Liver (tissue), 8 donors: ENCODE measurements at regions not wholly inside any gene's neighbourhood (a gene's known extent, or its start where the extent isn't known, plus 50 kb on each side); places are given as distances from the start of the nearest gene placed in this dataset.

ENCODE experiments used
- DNase-seq: peaks from one replicate; pipeline ENCODE4 v3.0.0-alpha.2; 2017; ENCODE audit warnings: low spot score
- H3K27ac ChIP-seq, 2 donors: one replicate each; pipeline ENCODE4 v1.7.0; 2013; ENCODE audit warnings: inconsistent platforms in 2 of 2, low read length in 2 of 2, control low read depth in 1 of 2, low read depth in 1 of 2, mild to moderate bottlenecking in 1 of 2
- H3K27me3 ChIP-seq, 4 donors: one replicate each; pipeline versions ENCODE4 v1.6.1 to v1.7.0; 2013; ENCODE audit warnings: low read length in 3 of 4, inconsistent platforms in 1 of 4, mild to moderate bottlenecking in 1 of 4, moderate library complexity in 1 of 4; ENCODE audit not compliant: control insufficient read depth in 4 of 4, insufficient read depth in 4 of 4
- H3K36me3 ChIP-seq, 4 donors: one replicate each; pipeline versions ENCODE4 v1.6.1 to v1.7.0; 2013; ENCODE audit warnings: low read length in 3 of 4, mild to moderate bottlenecking in 3 of 4, low read depth in 1 of 4, moderate library complexity in 1 of 4; ENCODE audit not compliant: control insufficient read depth in 4 of 4, insufficient read depth in 3 of 4
- H3K4me1 ChIP-seq, 4 donors: one replicate each; pipeline versions ENCODE4 v1.6.1 to v1.7.0; 2013; ENCODE audit warnings: low read length in 3 of 4, mild to moderate bottlenecking in 3 of 4, moderate library complexity in 1 of 4; ENCODE audit not compliant: control insufficient read depth in 4 of 4, insufficient read depth in 4 of 4
- H3K4me3 ChIP-seq, 3 donors: one replicate each; pipeline versions ENCODE4 v1.6.1 to v1.7.0; 2013; ENCODE audit warnings: low read length in 3 of 3, control low read depth in 1 of 3, low read depth in 1 of 3, mild to moderate bottlenecking in 1 of 3
- H3K9ac ChIP-seq, 2 donors: one replicate each; pipeline ENCODE4 v1.7.0; 2013; ENCODE audit warnings: low read length in 2 of 2, mild to moderate bottlenecking in 2 of 2, moderate library complexity in 2 of 2, control low read depth in 1 of 2, low read depth in 1 of 2
- H3K9me3 ChIP-seq, 4 donors: one replicate each; pipeline versions ENCODE4 v1.6.1 to v1.7.0; 2013; ENCODE audit warnings: low read length in 3 of 4; ENCODE audit not compliant: control insufficient read depth in 4 of 4
- EGR1 ChIP-seq, 2 donors: IDR thresholded peaks; 2 replicates each; pipeline ENCODE4 v1.6.1; 2016 to 2018; ENCODE audit warnings: antibody characterized with exemption in 2 of 2, low read depth in 2 of 2
- FOXA1 ChIP-seq: IDR thresholded peaks from 2 replicates; pipeline ENCODE4 v1.6.1; 2016; ENCODE audit warnings: antibody characterized with exemption
- FOXA2 ChIP-seq: IDR thresholded peaks from 2 replicates; pipeline ENCODE4 v1.6.1; 2016; ENCODE audit warnings: antibody characterized with exemption
- GABPA ChIP-seq, 2 donors: IDR thresholded peaks in 1 of 2; conservative IDR thresholded peaks in 1 of 2; 2 replicates each; pipeline ENCODE4 v1.6.1; 2016; ENCODE audit warnings: antibody characterized with exemption in 2 of 2, mild to moderate bottlenecking in 1 of 2, moderate library complexity in 1 of 2
- HNF4A ChIP-seq, 2 donors: conservative IDR thresholded peaks; 2 replicates each; pipeline ENCODE4 v1.6.1; 2016; ENCODE audit warnings: antibody characterized with exemption in 2 of 2, mild to moderate bottlenecking in 2 of 2
- HNF4G ChIP-seq: IDR thresholded peaks from 2 replicates; pipeline ENCODE4 v1.6.1; 2016; ENCODE audit warnings: antibody characterized with exemption
- JUND ChIP-seq, 2 donors: IDR thresholded peaks; 2 replicates each; pipeline ENCODE4 v1.6.1; 2016; ENCODE audit warnings: antibody characterized with exemption in 2 of 2
- NR2F2 ChIP-seq: IDR thresholded peaks from 2 replicates; pipeline ENCODE4 v1.6.1; 2016; ENCODE audit warnings: antibody characterized with exemption
- RAD21 ChIP-seq, 2 donors: IDR thresholded peaks; 2 replicates each; pipeline ENCODE4 v1.6.1; 2016; ENCODE audit warnings: antibody characterized with exemption in 2 of 2, mild to moderate bottlenecking in 2 of 2
- RXRA ChIP-seq, 2 donors: IDR thresholded peaks; 2 replicates each; pipeline ENCODE4 v1.6.1; 2017 to 2018; ENCODE audit warnings: antibody characterized with exemption in 2 of 2, mild to moderate bottlenecking in 1 of 2
- SP1 ChIP-seq: IDR thresholded peaks from 2 replicates; pipeline ENCODE4 v1.6.1; 2018; ENCODE audit warnings: antibody characterized with exemption, mild to moderate bottlenecking
- TAF1 ChIP-seq: conservative IDR thresholded peaks from 2 replicates; pipeline ENCODE4 v1.6.1; 2016; ENCODE audit warnings: antibody characterized with exemption, mild to moderate bottlenecking
- YY1 ChIP-seq: IDR thresholded peaks from 2 replicates; pipeline ENCODE4 v1.6.1; 2016; ENCODE audit warnings: antibody characterized with exemption, mild to moderate bottlenecking
- WGBS: extraction: QIAGEN DNeasy Blood & Tissue Kit; methylation state at CpG from one replicate; pipeline ENCODE4 v1.1.7; 2013; 5-methylcytosine and 5-hydroxymethylcytosine counted together
- TF ChIP-seq, protein P1 (sequence below): IDR thresholded peaks from 2 replicates; pipeline ENCODE4 v1.6.1; 2016; ENCODE audit warnings: antibody characterized with exemption
- TF ChIP-seq, protein P2 (sequence below): fragments of 150-350 bp; IDR thresholded peaks from 2 replicates; pipeline ENCODE4 v1.5.1; 2017; ENCODE audit warnings: improper control_type of control experiment, low read depth, low read length; ENCODE audit not compliant: missing input control
- TF ChIP-seq, protein P3 (sequence below): IDR thresholded peaks from 2 replicates; pipeline ENCODE4 v1.6.1; 2016; ENCODE audit warnings: antibody characterized with exemption, mild to moderate bottlenecking
- TF ChIP-seq, protein P4 (sequence below): IDR thresholded peaks from 2 replicates; pipeline ENCODE4 v1.6.1; 2016; ENCODE audit warnings: antibody characterized with exemption
- TF ChIP-seq, protein P5 (sequence below): IDR thresholded peaks from 2 replicates; pipeline ENCODE4 v1.6.1; 2016; ENCODE audit warnings: antibody characterized with exemption
- donor health status: healthy.
- donor health status: healthy.
- donor health status: healthy.
- donor health status: healthy.
- donor health status: healthy.

DNA sequence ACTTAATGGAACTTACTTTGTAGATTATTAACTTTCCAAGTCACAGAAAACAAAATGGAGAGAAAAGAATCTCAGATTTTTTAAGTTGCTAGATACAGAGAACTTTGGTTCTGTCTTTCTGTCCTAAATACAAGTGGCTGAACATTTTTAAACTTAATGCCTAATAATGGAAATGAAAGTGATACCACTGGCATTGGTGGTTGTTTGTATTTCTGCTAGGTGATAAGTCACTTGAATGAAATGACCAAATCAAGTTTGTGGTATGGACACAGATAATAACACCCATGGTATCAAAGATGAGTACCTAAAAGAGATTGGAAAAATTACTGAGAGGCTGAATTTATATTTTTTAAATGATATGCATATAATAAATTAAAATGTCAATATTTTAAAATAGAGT is 502.1 kb downstream of the CNTN6 start:
- no peaks in the 10 kb centered on the region for H3K4me1 ChIP-seq
- no peak overlapping the region for H3K27ac ChIP-seq
- no peak overlapping the region for H3K4me3 ChIP-seq
- peaks cover 0 to 2% (median 0%) of the 10 kb centered on the region in 4 donors for H3K9me3 ChIP-seq
- DNase-seq: no peak
- no peaks in the 10 kb centered on the region for H3K27me3 ChIP-seq
- no peak overlapping the region for H3K9ac ChIP-seq
- H3K36me3 ChIP-seq: no peaks in the 10 kb centered on the region
- TF ChIP-seq RXRA (IDR thresholded peaks at IDR 0.05) (no peak), FOXA2 (no peak), TAF1 (no peak), YY1 (no peak), FOXA1 (no peak), NR2F2 (no peak), GABPA (IDR thresholded peaks at IDR 0.05 in 1 of 2, conservative IDR thresholded peaks at IDR 0.05 in 1 of 2) (no peak), JUND (IDR thresholded peaks at IDR 0.05) (no peak)
- TF ChIP-seq, protein P1, sequence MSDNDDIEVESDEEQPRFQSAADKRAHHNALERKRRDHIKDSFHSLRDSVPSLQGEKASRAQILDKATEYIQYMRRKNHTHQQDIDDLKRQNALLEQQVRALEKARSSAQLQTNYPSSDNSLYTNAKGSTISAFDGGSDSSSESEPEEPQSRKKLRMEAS: no peak
- TF ChIP-seq, protein P2, sequence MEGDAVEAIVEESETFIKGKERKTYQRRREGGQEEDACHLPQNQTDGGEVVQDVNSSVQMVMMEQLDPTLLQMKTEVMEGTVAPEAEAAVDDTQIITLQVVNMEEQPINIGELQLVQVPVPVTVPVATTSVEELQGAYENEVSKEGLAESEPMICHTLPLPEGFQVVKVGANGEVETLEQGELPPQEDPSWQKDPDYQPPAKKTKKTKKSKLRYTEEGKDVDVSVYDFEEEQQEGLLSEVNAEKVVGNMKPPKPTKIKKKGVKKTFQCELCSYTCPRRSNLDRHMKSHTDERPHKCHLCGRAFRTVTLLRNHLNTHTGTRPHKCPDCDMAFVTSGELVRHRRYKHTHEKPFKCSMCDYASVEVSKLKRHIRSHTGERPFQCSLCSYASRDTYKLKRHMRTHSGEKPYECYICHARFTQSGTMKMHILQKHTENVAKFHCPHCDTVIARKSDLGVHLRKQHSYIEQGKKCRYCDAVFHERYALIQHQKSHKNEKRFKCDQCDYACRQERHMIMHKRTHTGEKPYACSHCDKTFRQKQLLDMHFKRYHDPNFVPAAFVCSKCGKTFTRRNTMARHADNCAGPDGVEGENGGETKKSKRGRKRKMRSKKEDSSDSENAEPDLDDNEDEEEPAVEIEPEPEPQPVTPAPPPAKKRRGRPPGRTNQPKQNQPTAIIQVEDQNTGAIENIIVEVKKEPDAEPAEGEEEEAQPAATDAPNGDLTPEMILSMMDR: no peak
- TF ChIP-seq, protein P3, sequence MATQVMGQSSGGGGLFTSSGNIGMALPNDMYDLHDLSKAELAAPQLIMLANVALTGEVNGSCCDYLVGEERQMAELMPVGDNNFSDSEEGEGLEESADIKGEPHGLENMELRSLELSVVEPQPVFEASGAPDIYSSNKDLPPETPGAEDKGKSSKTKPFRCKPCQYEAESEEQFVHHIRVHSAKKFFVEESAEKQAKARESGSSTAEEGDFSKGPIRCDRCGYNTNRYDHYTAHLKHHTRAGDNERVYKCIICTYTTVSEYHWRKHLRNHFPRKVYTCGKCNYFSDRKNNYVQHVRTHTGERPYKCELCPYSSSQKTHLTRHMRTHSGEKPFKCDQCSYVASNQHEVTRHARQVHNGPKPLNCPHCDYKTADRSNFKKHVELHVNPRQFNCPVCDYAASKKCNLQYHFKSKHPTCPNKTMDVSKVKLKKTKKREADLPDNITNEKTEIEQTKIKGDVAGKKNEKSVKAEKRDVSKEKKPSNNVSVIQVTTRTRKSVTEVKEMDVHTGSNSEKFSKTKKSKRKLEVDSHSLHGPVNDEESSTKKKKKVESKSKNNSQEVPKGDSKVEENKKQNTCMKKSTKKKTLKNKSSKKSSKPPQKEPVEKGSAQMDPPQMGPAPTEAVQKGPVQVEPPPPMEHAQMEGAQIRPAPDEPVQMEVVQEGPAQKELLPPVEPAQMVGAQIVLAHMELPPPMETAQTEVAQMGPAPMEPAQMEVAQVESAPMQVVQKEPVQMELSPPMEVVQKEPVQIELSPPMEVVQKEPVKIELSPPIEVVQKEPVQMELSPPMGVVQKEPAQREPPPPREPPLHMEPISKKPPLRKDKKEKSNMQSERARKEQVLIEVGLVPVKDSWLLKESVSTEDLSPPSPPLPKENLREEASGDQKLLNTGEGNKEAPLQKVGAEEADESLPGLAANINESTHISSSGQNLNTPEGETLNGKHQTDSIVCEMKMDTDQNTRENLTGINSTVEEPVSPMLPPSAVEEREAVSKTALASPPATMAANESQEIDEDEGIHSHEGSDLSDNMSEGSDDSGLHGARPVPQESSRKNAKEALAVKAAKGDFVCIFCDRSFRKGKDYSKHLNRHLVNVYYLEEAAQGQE: no peak
- TF ChIP-seq, protein P4, sequence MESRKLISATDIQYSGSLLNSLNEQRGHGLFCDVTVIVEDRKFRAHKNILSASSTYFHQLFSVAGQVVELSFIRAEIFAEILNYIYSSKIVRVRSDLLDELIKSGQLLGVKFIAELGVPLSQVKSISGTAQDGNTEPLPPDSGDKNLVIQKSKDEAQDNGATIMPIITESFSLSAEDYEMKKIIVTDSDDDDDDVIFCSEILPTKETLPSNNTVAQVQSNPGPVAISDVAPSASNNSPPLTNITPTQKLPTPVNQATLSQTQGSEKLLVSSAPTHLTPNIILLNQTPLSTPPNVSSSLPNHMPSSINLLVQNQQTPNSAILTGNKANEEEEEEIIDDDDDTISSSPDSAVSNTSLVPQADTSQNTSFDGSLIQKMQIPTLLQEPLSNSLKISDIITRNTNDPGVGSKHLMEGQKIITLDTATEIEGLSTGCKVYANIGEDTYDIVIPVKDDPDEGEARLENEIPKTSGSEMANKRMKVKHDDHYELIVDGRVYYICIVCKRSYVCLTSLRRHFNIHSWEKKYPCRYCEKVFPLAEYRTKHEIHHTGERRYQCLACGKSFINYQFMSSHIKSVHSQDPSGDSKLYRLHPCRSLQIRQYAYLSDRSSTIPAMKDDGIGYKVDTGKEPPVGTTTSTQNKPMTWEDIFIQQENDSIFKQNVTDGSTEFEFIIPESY: no peak

DNA sequence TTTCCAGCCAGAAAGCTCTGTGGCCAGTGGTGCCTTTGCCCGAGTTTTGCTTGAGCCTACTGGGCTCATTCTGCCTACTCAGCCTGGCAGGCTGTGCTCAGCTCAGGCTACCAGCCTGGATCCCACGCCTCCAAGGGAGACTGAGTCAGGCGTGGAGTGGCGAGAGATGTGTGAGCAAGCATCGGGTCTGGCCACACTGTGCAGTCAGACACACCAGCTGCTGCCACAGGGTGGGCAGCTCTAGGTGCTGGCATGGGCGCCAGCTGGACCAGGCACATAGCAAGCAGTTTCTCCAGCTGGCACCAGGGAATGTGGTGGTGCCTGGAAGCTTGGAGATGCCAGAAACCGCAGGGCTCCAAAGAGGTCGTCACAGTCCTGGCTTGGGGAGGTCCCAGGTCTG is 498.5 kb upstream of the CNTN4 start:
- Histone ChIP-seq H3K4me3 (no peak overlapping the region), H3K27me3 (no peaks in the 10 kb centered on the region), H3K9ac (no peak overlapping the region), H3K36me3 (no peaks in the 10 kb centered on the region), H3K27ac (no peak overlapping the region), H3K9me3 (no peaks in the 10 kb centered on the region), H3K4me1 (no peaks in the 10 kb centered on the region)
- no peak for DNase-seq
- WGBS: 80% methylated on average over 8 of the region's 8 CpGs
- TF ChIP-seq RXRA (IDR thresholded peaks at IDR 0.05) (no peak), RAD21 (IDR thresholded peaks at IDR 0.05) (no peak), NR2F2 (no peak), SP1 (no peak), GABPA (IDR thresholded peaks at IDR 0.05 in 1 of 2, conservative IDR thresholded peaks at IDR 0.05 in 1 of 2) (no peak), FOXA2 (no peak), HNF4G (no peak), YY1 (no peak), HNF4A (conservative IDR thresholded peaks at IDR 0.05) (no peak), EGR1 (IDR thresholded peaks at IDR 0.05; ENCODE audit: low read depth in 2 of 2) (no peak), FOXA1 (no peak), JUND (IDR thresholded peaks at IDR 0.05) (no peak), TAF1 (no peak)
- TF ChIP-seq, protein P5, sequence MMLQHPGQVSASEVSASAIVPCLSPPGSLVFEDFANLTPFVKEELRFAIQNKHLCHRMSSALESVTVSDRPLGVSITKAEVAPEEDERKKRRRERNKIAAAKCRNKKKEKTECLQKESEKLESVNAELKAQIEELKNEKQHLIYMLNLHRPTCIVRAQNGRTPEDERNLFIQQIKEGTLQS: no peak
- TF ChIP-seq, protein P3: no peak
- TF ChIP-seq, protein P1: no peak
- TF ChIP-seq, protein P2: no peak
